Glutamatergic neuron (in vitro differentiated cells): ENCODE measurements at regions not wholly inside any gene's neighbourhood (a gene's known extent, or its start where the extent isn't known, plus 50 kb on each side); places are given as distances from the start of the nearest gene placed in this dataset.

Experiments
- DNase-seq: peaks from one replicate; pipeline ENCODE4 v3.0.0; 2022
- H3K27ac Mint-ChIP-seq: one replicate; pipeline ENCODE4 v1.8.0; 2020; ENCODE audit warnings: mild to moderate bottlenecking, mixed read lengths, inconsistent platforms; ENCODE audit not compliant: unreplicated experiment
- H3K27me3 Mint-ChIP-seq: one replicate; pipeline ENCODE4 v1.8.0; 2020; ENCODE audit warnings: mild to moderate bottlenecking, moderate library complexity, mixed read lengths, inconsistent platforms; ENCODE audit not compliant: unreplicated experiment
- H3K36me3 Mint-ChIP-seq: one replicate; pipeline ENCODE4 v1.8.0; 2020; ENCODE audit warnings: mild to moderate bottlenecking, mixed read lengths, inconsistent platforms; ENCODE audit not compliant: unreplicated experiment
- H3K4me1 Mint-ChIP-seq: one replicate; pipeline ENCODE4 v1.8.0; 2020; ENCODE audit warnings: mild to moderate bottlenecking, low read depth, mixed read lengths, inconsistent platforms; ENCODE audit not compliant: unreplicated experiment
- H3K4me3 Mint-ChIP-seq: one replicate; pipeline ENCODE4 v1.8.0; 2020; ENCODE audit warnings: mild to moderate bottlenecking, mixed read lengths, inconsistent platforms; ENCODE audit not compliant: unreplicated experiment
- H3K9me3 Mint-ChIP-seq: one replicate; pipeline ENCODE4 v1.8.0; 2020; ENCODE audit warnings: mild to moderate bottlenecking, moderate library complexity, mixed read lengths, inconsistent platforms; ENCODE audit not compliant: unreplicated experiment
- TF ChIP-seq, protein P1 (sequence below): fragments of 200-600 bp; sonication (generic); IDR thresholded peaks from one replicate; pipeline ENCODE4 v1.5.0; 2021; ENCODE audit not compliant: partially characterized antibody, unreplicated experiment

DNA sequence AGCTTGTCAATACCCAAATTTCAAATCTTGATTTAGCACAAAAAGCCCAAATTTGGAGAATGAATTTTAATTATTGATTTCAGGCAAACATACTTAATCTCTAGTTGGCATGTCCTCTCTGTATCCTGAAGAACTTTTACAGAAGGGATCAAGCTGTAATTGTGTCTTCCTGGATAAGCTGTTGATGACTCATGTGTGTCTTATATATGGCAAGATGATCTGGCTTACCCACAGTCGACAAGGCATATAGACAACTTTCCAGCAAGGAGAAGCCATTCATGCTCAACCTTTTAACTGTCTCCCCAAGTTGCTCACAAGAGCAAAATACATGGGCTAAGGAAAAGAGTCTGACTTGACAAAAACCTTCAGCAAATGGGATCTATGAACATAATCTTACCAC, 112.5 kb upstream of the SLCO6A1 start:
- TF ChIP-seq, protein P1, sequence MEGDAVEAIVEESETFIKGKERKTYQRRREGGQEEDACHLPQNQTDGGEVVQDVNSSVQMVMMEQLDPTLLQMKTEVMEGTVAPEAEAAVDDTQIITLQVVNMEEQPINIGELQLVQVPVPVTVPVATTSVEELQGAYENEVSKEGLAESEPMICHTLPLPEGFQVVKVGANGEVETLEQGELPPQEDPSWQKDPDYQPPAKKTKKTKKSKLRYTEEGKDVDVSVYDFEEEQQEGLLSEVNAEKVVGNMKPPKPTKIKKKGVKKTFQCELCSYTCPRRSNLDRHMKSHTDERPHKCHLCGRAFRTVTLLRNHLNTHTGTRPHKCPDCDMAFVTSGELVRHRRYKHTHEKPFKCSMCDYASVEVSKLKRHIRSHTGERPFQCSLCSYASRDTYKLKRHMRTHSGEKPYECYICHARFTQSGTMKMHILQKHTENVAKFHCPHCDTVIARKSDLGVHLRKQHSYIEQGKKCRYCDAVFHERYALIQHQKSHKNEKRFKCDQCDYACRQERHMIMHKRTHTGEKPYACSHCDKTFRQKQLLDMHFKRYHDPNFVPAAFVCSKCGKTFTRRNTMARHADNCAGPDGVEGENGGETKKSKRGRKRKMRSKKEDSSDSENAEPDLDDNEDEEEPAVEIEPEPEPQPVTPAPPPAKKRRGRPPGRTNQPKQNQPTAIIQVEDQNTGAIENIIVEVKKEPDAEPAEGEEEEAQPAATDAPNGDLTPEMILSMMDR, result no peak
- Mint-ChIP-seq H3K4me1 (no peaks in the 10 kb centered on the region), H3K9me3 (no peaks in the 10 kb centered on the region), H3K36me3 (no peaks in the 10 kb centered on the region), H3K27ac (no peak overlapping the region), H3K4me3 (no peak overlapping the region), H3K27me3 (no peaks in the 10 kb centered on the region)
- DNase-seq, result no peak

DNA sequence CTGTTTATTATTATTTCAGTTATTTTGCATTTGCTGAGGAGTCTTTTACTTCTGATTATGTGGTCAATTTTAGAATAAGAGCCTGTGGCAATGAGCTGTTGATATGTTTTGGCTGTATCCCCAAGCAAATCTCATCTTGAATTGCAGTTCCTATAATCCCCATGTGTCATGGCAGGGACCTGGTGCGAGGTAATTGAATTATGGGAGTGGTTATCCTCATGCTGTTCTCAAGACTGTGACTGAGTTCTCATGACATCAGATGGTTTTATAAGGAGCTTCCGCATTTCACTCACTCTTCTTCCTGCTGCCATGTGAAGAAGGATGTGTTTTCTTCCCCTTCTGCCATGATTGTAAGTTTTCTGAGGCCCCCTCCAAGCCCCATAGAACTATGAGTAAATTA, 114.9 kb upstream of the SLCO6A1 start:
- H3K4me1 Mint-ChIP-seq, result no peaks in the 10 kb centered on the region
- H3K4me3 Mint-ChIP-seq, result no peak overlapping the region
- DNase-seq, result no peak
- H3K27me3 Mint-ChIP-seq, result no peaks in the 10 kb centered on the region
- H3K27ac Mint-ChIP-seq, result no peak overlapping the region
- H3K36me3 Mint-ChIP-seq, result no peaks in the 10 kb centered on the region
- TF ChIP-seq, protein P1, result no peak
- H3K9me3 Mint-ChIP-seq, result no peaks in the 10 kb centered on the region

DNA sequence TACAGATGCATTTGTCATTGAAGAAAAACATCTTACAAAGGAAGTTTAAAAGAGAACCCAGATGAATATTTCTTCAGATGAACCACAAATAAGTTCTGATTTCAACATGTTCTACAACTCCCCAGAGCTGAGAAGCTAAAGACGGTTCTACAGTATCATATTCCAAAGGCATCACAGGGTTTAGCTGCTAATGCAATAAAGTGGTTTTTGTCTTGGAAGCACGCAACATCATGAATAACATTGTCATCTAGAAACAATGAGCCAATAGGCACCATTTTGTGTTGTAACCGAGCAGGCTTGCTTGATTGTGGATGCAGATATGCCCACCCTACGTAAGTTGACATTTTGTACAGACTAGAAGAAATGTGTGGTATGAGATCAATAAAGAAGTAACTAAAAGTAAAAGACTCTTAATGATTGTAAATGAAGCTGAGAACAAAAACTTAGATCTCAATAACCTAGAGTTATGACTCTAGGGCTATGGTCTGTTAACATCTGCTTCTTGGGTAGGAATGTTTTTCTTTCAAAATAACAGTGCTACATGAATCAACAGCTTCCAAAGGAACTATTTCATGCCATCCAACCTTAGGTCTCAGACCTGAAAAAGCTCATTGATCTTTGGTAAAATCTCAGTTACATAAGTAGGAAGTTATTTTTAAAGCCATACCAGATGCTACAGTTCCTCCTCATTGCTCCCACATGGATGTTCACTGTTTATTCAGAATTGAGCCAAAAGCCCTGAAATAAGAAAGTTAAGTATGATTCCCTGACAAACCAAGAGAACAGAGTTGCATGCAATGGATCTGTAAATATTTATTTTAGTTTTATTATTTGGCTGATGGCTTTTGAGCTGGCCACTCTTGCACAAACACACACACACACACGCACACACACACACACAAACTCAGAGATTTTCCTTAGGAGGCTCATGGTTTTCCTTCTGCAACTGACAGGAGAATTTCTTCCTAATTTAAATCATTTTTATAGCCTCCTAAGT, 118.7 kb upstream of the SLCO6A1 start:
- H3K36me3 Mint-ChIP-seq, result no peaks in the 10 kb centered on the region

DNA sequence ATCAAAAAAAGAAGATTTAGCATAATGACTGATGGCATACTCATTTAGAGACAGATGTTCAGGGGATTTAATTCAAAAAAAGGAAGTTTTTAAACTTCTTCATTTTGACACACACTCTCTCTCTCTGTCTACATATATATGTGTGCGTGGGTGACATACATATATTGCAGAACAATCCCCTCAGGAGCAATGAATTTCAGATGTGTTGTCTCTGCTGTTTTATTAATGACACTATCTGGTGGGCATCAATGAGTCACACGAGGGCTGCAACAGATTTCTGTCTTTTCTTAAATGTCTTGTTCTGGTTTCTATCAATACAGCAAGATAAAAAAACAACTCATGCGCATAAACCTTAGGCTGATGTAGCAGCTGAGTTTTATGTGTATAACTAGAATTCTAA, 123.5 kb upstream of the SLCO6A1 start:
- peaks cover 3% of the 10 kb centered on the region for H3K4me1 Mint-ChIP-seq
- no peak overlapping the region for H3K27ac Mint-ChIP-seq
- peaks cover 2% of the 10 kb centered on the region for H3K9me3 Mint-ChIP-seq
- H3K4me3 Mint-ChIP-seq, result no peak overlapping the region
- no peak for DNase-seq
- no peaks in the 10 kb centered on the region for H3K27me3 Mint-ChIP-seq
- no peaks in the 10 kb centered on the region for H3K36me3 Mint-ChIP-seq
- TF ChIP-seq, protein P1, result no peak

More for the DNA sequence above, 118.7 kb upstream of the SLCO6A1 start:
- peaks cover 2% of the 10 kb centered on the region for H3K9me3 Mint-ChIP-seq
- no peaks in the 10 kb centered on the region for H3K4me1 Mint-ChIP-seq
- TF ChIP-seq, protein P1, result no peak
- no peak overlapping the region for H3K4me3 Mint-ChIP-seq
- no peak overlapping the region for H3K27ac Mint-ChIP-seq
- no peak for DNase-seq
- H3K27me3 Mint-ChIP-seq, result no peaks in the 10 kb centered on the region
